HL-60 (cell line): ENCODE measurements at regions not wholly inside any gene's neighbourhood (a gene's known extent, or its start where the extent isn't known, plus 50 kb on each side); places are given as distances from the start of the nearest gene placed in this dataset.

Experiments
- DNase-seq, 2 experiments: peaks; one replicate each; pipeline ENCODE4 v3.0.0-alpha.2; 2010 to 2020; ENCODE audit warnings: low read depth in 1 of 2, low spot score in 1 of 2
- H3K27ac ChIP-seq: fragments of 250-450 bp; sonication (Bioruptor Pico); replicated peaks from 2 replicates; pipeline ENCODE4 v1.5.1; 2020; ENCODE audit warnings: mild to moderate bottlenecking, moderate library complexity
- H3K27me3 ChIP-seq: fragments of 250-450 bp; sonication (Bioruptor Pico); 2 replicates; pipeline ENCODE4 v1.5.1; 2021; ENCODE audit warnings: mild to moderate bottlenecking, moderate library complexity; ENCODE audit not compliant: insufficient read depth, poor library complexity, severe bottlenecking
- H3K4me3 ChIP-seq: replicated peaks from 2 replicates; pipeline ENCODE4 v1.5.1; 2011; ENCODE audit warnings: mild to moderate bottlenecking, control low read depth, low read length; ENCODE audit not compliant: insufficient read depth
- GABPA ChIP-seq: IDR thresholded peaks from 2 replicates; pipeline ENCODE4 v1.6.1; 2012; ENCODE audit warnings: low read depth
- POLR2AphosphoS5 ChIP-seq: IDR thresholded peaks from 2 replicates; pipeline ENCODE4 v1.6.1; 2012; ENCODE audit warnings: low read depth
- REST ChIP-seq: IDR thresholded peaks from 2 replicates; pipeline ENCODE4 v1.6.1; 2012; ENCODE audit warnings: low read depth; ENCODE audit not compliant: insufficient replicate concordance
- SPI1 ChIP-seq: IDR thresholded peaks from 2 replicates; pipeline ENCODE4 v1.6.1; 2012; ENCODE audit warnings: low read depth, mild to moderate bottlenecking, borderline replicate concordance
- TF ChIP-seq, protein P1 (sequence below): IDR thresholded peaks from one replicate; pipeline ENCODE4 v1.5.1; 2011; ENCODE audit warnings: low read length, control low read depth, inconsistent platforms; ENCODE audit not compliant: insufficient read depth

GRCh38 chr12:83759906-83760305, 1073.2 kb downstream of the TMTC2 start:
- no peaks in the 10 kb centered on the region for H3K27me3 ChIP-seq
- TF ChIP-seq, protein P1, sequence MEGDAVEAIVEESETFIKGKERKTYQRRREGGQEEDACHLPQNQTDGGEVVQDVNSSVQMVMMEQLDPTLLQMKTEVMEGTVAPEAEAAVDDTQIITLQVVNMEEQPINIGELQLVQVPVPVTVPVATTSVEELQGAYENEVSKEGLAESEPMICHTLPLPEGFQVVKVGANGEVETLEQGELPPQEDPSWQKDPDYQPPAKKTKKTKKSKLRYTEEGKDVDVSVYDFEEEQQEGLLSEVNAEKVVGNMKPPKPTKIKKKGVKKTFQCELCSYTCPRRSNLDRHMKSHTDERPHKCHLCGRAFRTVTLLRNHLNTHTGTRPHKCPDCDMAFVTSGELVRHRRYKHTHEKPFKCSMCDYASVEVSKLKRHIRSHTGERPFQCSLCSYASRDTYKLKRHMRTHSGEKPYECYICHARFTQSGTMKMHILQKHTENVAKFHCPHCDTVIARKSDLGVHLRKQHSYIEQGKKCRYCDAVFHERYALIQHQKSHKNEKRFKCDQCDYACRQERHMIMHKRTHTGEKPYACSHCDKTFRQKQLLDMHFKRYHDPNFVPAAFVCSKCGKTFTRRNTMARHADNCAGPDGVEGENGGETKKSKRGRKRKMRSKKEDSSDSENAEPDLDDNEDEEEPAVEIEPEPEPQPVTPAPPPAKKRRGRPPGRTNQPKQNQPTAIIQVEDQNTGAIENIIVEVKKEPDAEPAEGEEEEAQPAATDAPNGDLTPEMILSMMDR = no peak
- no peak for TF ChIP-seq SPI1
- TF ChIP-seq GABPA = no peak
- TF ChIP-seq REST = no peak
- TF ChIP-seq POLR2AphosphoS5 = no peak
- no peak overlapping the region for H3K27ac ChIP-seq
- no peak for DNase-seq
- no peak overlapping the region for H3K4me3 ChIP-seq

DNA sequence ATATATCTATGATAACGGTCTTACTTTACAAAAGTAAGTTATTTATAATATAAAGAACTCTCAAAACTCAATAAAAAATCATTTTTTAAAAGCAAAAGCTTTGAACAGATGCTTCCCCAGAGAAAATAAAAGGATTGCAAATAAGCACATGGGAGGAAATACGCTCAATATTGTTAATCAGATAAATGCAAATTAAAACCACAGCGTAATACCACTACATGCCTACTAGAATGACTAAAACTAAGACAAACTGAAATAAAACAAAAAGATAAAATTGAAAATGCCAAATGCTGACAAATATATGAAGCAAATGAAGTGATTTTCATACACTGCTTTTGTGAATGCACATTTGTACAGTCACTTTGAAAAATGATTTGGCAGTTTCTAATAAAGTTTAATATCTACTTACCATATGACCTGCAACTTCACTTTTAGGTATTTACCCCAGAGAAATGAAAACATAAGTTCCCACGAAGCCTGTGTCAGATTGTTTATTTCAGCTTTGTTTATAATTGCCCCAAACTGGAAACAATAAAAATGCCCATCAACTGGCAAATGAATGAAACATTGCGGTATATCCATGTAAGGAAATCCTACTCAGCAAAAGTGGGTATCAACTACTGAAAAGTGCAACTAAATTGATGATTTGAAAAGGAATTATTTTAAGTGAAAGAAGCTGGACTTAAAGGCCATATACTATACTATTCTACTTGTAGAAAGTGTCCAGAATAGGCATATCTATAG, 1072.4 kb downstream of the TMTC2 start:
- TF ChIP-seq REST = no peak
- TF ChIP-seq, protein P1 = no peak
- no peak for TF ChIP-seq SPI1
- no peak for TF ChIP-seq POLR2AphosphoS5
- no peak for TF ChIP-seq GABPA

GRCh38 chr12:83753904-83754303, 1067.2 kb downstream of the TMTC2 start:
- H3K27ac ChIP-seq = no peak overlapping the region
- H3K27me3 ChIP-seq = no peaks in the 10 kb centered on the region
- DNase-seq = no peak
- no peak overlapping the region for H3K4me3 ChIP-seq
- TF ChIP-seq, protein P1 = no peak
- TF ChIP-seq GABPA (no peak), POLR2AphosphoS5 (no peak), SPI1 (no peak), REST (no peak)

More for the DNA sequence above, 1072.4 kb downstream of the TMTC2 start:
- Histone ChIP-seq H3K27ac (no peak overlapping the region), H3K27me3 (no peaks in the 10 kb centered on the region), H3K4me3 (no peak overlapping the region)
- no peak for DNase-seq
